Karpas-422 (cell line): ENCODE measurements at regions not wholly inside any gene's neighbourhood (a gene's known extent, or its start where the extent isn't known, plus 50 kb on each side); places are given as distances from the start of the nearest gene placed in this dataset.

Experiments
- DNase-seq: peaks from one replicate; pipeline ENCODE4 v3.0.0-alpha.2; 2015
- H2AFZ ChIP-seq: fragments of 200-600 bp; sonication (generic); 2 replicates; pipeline ENCODE4 v1.6.1; 2014; ENCODE audit warnings: antibody characterized with exemption, low read length, mixed read lengths
- H3K27ac ChIP-seq: fragments of 200-600 bp; sonication (generic); 2 replicates; pipeline ENCODE4 v1.5.1; 2014; ENCODE audit warnings: mild to moderate bottlenecking, low read length, moderate library complexity
- H3K27me3 ChIP-seq: fragments of 200-600 bp; sonication (generic); 2 replicates; pipeline ENCODE4 v1.6.1; 2014; ENCODE audit warnings: low read length, mixed read lengths
- H3K36me3 ChIP-seq: fragments of 200-600 bp; sonication (generic); 2 replicates; pipeline ENCODE4 v1.6.1; 2014; ENCODE audit warnings: low read length, mixed read lengths; ENCODE audit not compliant: insufficient read depth
- H3K4me1 ChIP-seq: fragments of 200-600 bp; sonication (generic); 2 replicates; pipeline ENCODE4 v1.6.1; 2014; ENCODE audit warnings: mild to moderate bottlenecking, low read length, mixed read lengths
- H3K4me2 ChIP-seq: fragments of 200-600 bp; sonication (generic); 2 replicates; pipeline ENCODE4 v1.6.1; 2014; ENCODE audit warnings: low read length, low read depth, mild to moderate bottlenecking; ENCODE audit not compliant: poor library complexity, severe bottlenecking
- H3K4me3 ChIP-seq: fragments of 200-600 bp; sonication (generic); 2 replicates; pipeline ENCODE4 v1.5.1; 2014; ENCODE audit warnings: mild to moderate bottlenecking, antibody characterized with exemption, low read length, mixed read lengths
- H3K79me2 ChIP-seq: fragments of 200-600 bp; sonication (generic); 2 replicates; pipeline ENCODE4 v1.6.1; 2014; ENCODE audit warnings: mild to moderate bottlenecking, low read length, mixed read lengths
- H3K9ac ChIP-seq: fragments of 200-600 bp; sonication (generic); 2 replicates; pipeline ENCODE4 v1.6.0; 2014; ENCODE audit warnings: low read length
- H3K9me2 ChIP-seq: fragments of 200-600 bp; sonication (generic), shearing (Covaris generic); replicated peaks from 2 replicates; pipeline ENCODE4 v1.6.0; 2014; ENCODE audit warnings: mild to moderate bottlenecking, low read length, moderate library complexity; ENCODE audit not compliant: insufficient read depth
- H3K9me3 ChIP-seq: fragments of 300-700, 200-600 bp; sonication (generic); 2 replicates; pipeline ENCODE4 v1.6.1; 2014; ENCODE audit warnings: low read length, mixed read lengths
- H4K20me1 ChIP-seq: fragments of 200-600 bp; sonication (generic); 2 replicates; pipeline ENCODE4 v1.6.1; 2014; ENCODE audit warnings: mild to moderate bottlenecking, antibody characterized with exemption, low read length, low read depth; ENCODE audit not compliant: insufficient read depth

- H2AFZ ChIP-seq: no peak overlapping the region
Observed at GRCh38 chr10:6674291-6674690, 94.2 kb upstream of the PRKCQ start.

GRCh38 chr10:6671976-6672375 is 91.9 kb upstream of the PRKCQ start:
- H3K27me3 ChIP-seq: no peaks in the 10 kb centered on the region
- H3K9me2 ChIP-seq: no peaks in the 10 kb centered on the region
- no peak overlapping the region for H3K27ac ChIP-seq
- no peaks in the 10 kb centered on the region for H3K79me2 ChIP-seq
- peaks cover 7% of the 10 kb centered on the region; the same call in 1 of the 2 replicates for H3K4me1 ChIP-seq
- H3K4me2 ChIP-seq: no peak overlapping the region
- H3K9ac ChIP-seq: no peak overlapping the region
- no peak for DNase-seq
- H3K4me3 ChIP-seq: no peak overlapping the region
- H2AFZ ChIP-seq: no peak overlapping the region
- no peaks in the 10 kb centered on the region for H3K36me3 ChIP-seq
- no peaks in the 10 kb centered on the region for H4K20me1 ChIP-seq
- H3K9me3 ChIP-seq: no peaks in the 10 kb centered on the region

More at GRCh38 chr10:6674291-6674690, 94.2 kb upstream of the PRKCQ start:
- Histone ChIP-seq H3K9ac (no peak overlapping the region), H3K4me1 (peaks cover 7% of the 10 kb centered on the region; the same call in 1 of the 2 replicates), H4K20me1 (no peaks in the 10 kb centered on the region), H3K9me2 (no peaks in the 10 kb centered on the region), H3K79me2 (no peaks in the 10 kb centered on the region), H3K4me2 (no peak overlapping the region), H3K4me3 (no peak overlapping the region), H3K36me3 (no peaks in the 10 kb centered on the region), H3K27me3 (no peaks in the 10 kb centered on the region), H3K9me3 (no peaks in the 10 kb centered on the region), H3K27ac (no peak overlapping the region)
- peak; percentile 52 for DNase-seq

- no peaks in the 10 kb centered on the region for H3K9me3 ChIP-seq
- no peaks in the 10 kb centered on the region for H3K36me3 ChIP-seq
- H4K20me1 ChIP-seq: no peaks in the 10 kb centered on the region
- H3K79me2 ChIP-seq: no peaks in the 10 kb centered on the region
- no peaks in the 10 kb centered on the region for H3K9me2 ChIP-seq
- no peak overlapping the region for H3K4me2 ChIP-seq
- no peak overlapping the region for H2AFZ ChIP-seq
- no peak overlapping the region for H3K4me3 ChIP-seq
- DNase-seq: peak; percentile 77
- no peaks in the 10 kb centered on the region for H3K27me3 ChIP-seq
- peaks cover 4% of the 10 kb centered on the region; the same call in 1 of the 2 replicates for H3K4me1 ChIP-seq
- H3K27ac ChIP-seq: no peak overlapping the region
- H3K9ac ChIP-seq: no peak overlapping the region
Observed at GRCh38 chr10:6669269-6669859, 89.3 kb upstream of the PRKCQ start.

- H3K79me2 ChIP-seq: no peaks in the 10 kb centered on the region
- H3K9ac ChIP-seq: no peak overlapping the region
- no peak overlapping the region for H3K4me3 ChIP-seq
- DNase-seq: peak; percentile 62
- H3K27me3 ChIP-seq: no peaks in the 10 kb centered on the region
- H3K36me3 ChIP-seq: no peaks in the 10 kb centered on the region
- H3K4me2 ChIP-seq: no peak overlapping the region
- H3K4me1 ChIP-seq: no peaks in the 10 kb centered on the region
- no peaks in the 10 kb centered on the region for H3K9me2 ChIP-seq
- no peak overlapping the region for H3K27ac ChIP-seq
- H2AFZ ChIP-seq: no peak overlapping the region
- H4K20me1 ChIP-seq: no peaks in the 10 kb centered on the region
- no peaks in the 10 kb centered on the region for H3K9me3 ChIP-seq
Observed at GRCh38 chr10:6667679-6668270, 87.7 kb upstream of the PRKCQ start.

GRCh38 chr10:6667150-6667549 is 87.1 kb upstream of the PRKCQ start:
- Histone ChIP-seq H3K4me2 (no peak overlapping the region), H3K27me3 (no peaks in the 10 kb centered on the region), H3K36me3 (no peaks in the 10 kb centered on the region), H3K27ac (no peak overlapping the region), H2AFZ (no peak overlapping the region), H3K9me2 (no peaks in the 10 kb centered on the region), H3K79me2 (no peaks in the 10 kb centered on the region), H3K4me3 (no peak overlapping the region), H3K4me1 (no peaks in the 10 kb centered on the region), H3K9ac (no peak overlapping the region), H3K9me3 (no peaks in the 10 kb centered on the region), H4K20me1 (no peaks in the 10 kb centered on the region)
- DNase-seq: no peak

GRCh38 chr10:6665847-6666246 is 85.8 kb upstream of the PRKCQ start:
- no peak overlapping the region for H3K9ac ChIP-seq
- H3K36me3 ChIP-seq: no peaks in the 10 kb centered on the region
- no peak overlapping the region for H3K4me3 ChIP-seq
- H4K20me1 ChIP-seq: no peaks in the 10 kb centered on the region
- H3K4me2 ChIP-seq: no peak overlapping the region
- H3K9me2 ChIP-seq: no peaks in the 10 kb centered on the region
- no peaks in the 10 kb centered on the region for H3K27me3 ChIP-seq
- no peak overlapping the region for H3K27ac ChIP-seq
- H2AFZ ChIP-seq: no peak overlapping the region
- DNase-seq: no peak
- H3K4me1 ChIP-seq: no peaks in the 10 kb centered on the region
- no peaks in the 10 kb centered on the region for H3K9me3 ChIP-seq
- no peaks in the 10 kb centered on the region for H3K79me2 ChIP-seq

GRCh38 chr10:6660460-6660859 is 80.4 kb upstream of the PRKCQ start:
- Histone ChIP-seq H3K4me1 (no peaks in the 10 kb centered on the region), H3K27ac (no peak overlapping the region), H2AFZ (no peak overlapping the region), H4K20me1 (no peaks in the 10 kb centered on the region), H3K9me3 (no peaks in the 10 kb centered on the region), H3K36me3 (no peaks in the 10 kb centered on the region), H3K79me2 (no peaks in the 10 kb centered on the region), H3K27me3 (0 out of 2 replicates have a peak, but pooled peaks cover 4% of the 10 kb centered on the region), H3K4me2 (no peak overlapping the region), H3K9me2 (no peaks in the 10 kb centered on the region), H3K4me3 (no peak overlapping the region), H3K9ac (no peak overlapping the region)
- no peak for DNase-seq

- Histone ChIP-seq H3K9me3 (no peaks in the 10 kb centered on the region), H3K9ac (no peak overlapping the region), H3K27ac (no peak overlapping the region), H4K20me1 (no peaks in the 10 kb centered on the region), H3K36me3 (no peaks in the 10 kb centered on the region), H3K79me2 (no peaks in the 10 kb centered on the region), H3K27me3 (0 out of 2 replicates have a peak, but pooled peaks cover 4% of the 10 kb centered on the region), H3K4me1 (no peaks in the 10 kb centered on the region), H3K9me2 (no peaks in the 10 kb centered on the region), H2AFZ (no peak overlapping the region), H3K4me2 (no peak overlapping the region), H3K4me3 (no peak overlapping the region)
- no peak for DNase-seq
Observed at GRCh38 chr10:6659451-6659850, 79.4 kb upstream of the PRKCQ start.
